ENCODE measurements at regions not wholly inside any gene's neighbourhood (a gene's known extent, or its start where the extent isn't known, plus 50 kb on each side); places are given as distances from the start of the nearest gene placed in this dataset.

DNA sequence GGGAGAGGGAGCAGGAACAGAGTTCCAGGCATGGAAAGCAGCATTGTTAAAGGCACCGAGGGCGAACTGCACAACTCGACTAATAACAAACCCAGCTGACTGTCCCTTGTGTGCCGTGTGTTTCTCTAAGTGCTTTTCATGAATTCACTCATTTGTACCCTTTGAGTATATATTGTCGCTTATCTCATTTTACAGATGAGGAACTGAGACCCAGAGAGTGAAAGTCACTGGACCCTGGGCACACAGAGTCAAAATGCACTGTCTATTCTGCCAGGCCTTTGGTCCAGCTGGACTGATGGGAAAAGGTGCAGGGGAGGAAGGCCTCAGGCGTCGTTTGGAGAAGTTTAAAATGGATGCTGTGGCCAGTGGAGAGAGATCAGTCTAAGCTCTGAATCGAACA lies 100.7 kb upstream of the GRIK3 start (continued):
- TF ChIP-seq, protein P1, sequence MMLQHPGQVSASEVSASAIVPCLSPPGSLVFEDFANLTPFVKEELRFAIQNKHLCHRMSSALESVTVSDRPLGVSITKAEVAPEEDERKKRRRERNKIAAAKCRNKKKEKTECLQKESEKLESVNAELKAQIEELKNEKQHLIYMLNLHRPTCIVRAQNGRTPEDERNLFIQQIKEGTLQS (IDR thresholded peaks at IDR 0.05) = no peak
- TF ChIP-seq TCF7L2 (IDR thresholded peaks at IDR 0.05; ENCODE audit: borderline replicate concordance, extremely low read depth, insufficient read depth, insufficient read length) = no peak
- no peak for TF ChIP-seq CBX3 (IDR thresholded peaks at IDR 0.05; ENCODE audit: low read depth)
- TF ChIP-seq FOSL1 (IDR thresholded peaks at IDR 0.05; ENCODE audit: low read depth) = no peak
- TF ChIP-seq, protein P2, sequence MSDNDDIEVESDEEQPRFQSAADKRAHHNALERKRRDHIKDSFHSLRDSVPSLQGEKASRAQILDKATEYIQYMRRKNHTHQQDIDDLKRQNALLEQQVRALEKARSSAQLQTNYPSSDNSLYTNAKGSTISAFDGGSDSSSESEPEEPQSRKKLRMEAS (IDR thresholded peaks at IDR 0.05) = no peak
- no peak for TF ChIP-seq CEBPB (IDR thresholded peaks at IDR 0.05; ENCODE audit: low read depth)

DNA sequence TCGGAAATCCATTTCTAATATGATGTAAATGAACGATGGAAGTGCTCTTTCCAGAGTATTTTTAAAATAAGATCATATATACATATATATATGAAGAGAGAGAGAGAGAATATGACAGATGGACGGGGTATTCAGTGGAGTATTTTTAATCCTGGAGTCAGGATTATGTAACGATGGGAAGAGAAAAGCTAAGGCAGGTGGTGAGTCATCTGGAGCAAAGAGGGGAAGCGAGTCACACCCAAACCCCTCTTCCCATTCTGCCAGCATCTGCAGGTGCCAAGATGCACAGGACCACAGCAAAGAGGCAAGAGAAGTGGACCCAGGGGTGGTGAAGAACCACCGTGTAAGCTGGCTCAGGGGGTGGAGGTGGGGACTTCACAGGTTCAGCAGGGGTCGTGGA lies 102.7 kb upstream of the GRIK3 start:
- ATAC-seq (no peak), DNase-seq (ENCODE audit: low read depth, low spot score) (no peak)
- H3K9me3 ChIP-seq (ENCODE audit: control insufficient read depth in 1 of 2, insufficient read depth in 1 of 2, low read depth in 1 of 2, low read length in 2 of 2) = no peaks in the 10 kb centered on the region
- TF ChIP-seq ZNF274 (IDR thresholded peaks at IDR 0.05; ENCODE audit: low read depth, low read length) (no peak), EZH2 (IDR thresholded peaks at IDR 0.05) (no peak), SP1 (IDR thresholded peaks at IDR 0.05; ENCODE audit: low read depth) (no peak), POLR2AphosphoS5 (IDR thresholded peaks at IDR 0.05; ENCODE audit: low read depth, low read length) (no peak)
- no peaks in the 10 kb centered on the region for H3K36me3 ChIP-seq (ENCODE audit: control insufficient read depth in 1 of 2, insufficient read depth in 2 of 2, low read length in 2 of 2)
- no peaks in the 10 kb centered on the region for H3K9me2 ChIP-seq (ENCODE audit: insufficient read depth)
- ChIA-PET POLR2A (no interaction called here), CTCF (interaction anchor here (1.5 kb wide), 1 partner anchor 561 kb away, joined by 3 read pairs; no protein-coding TSS in a partner anchor), RAD21 (ENCODE audit: low non-redundant PET in 1 of 2, low total read pairs in 2 of 2, uncharacterized antibody in 2 of 2, unreplicated experiment in 2 of 2) (no interaction called here)
- no peak overlapping the region for H3K27ac ChIP-seq (ENCODE audit: low read depth, low read length)
- no peaks in the 10 kb centered on the region for H4K20me1 ChIP-seq (ENCODE audit: insufficient read depth)
- BruUV-seq (replicated peaks) = no TSS peak
- no peak overlapping the region for H2AFZ ChIP-seq (ENCODE audit: low read depth, low read length, poor library complexity, severe bottlenecking)
- H3K9ac ChIP-seq (ENCODE audit: low read length) = no peak overlapping the region
- intact Hi-C loops (cut with micrococcal nuclease) = no loop called here
- H3K4me3 ChIP-seq (replicated peaks in 1 of 2; ENCODE audit: low read depth in 1 of 2, low read length in 2 of 2) = no peak overlapping the region
- H3K4me2 ChIP-seq (ENCODE audit: low read length) = no peak overlapping the region
- H3K4me1 ChIP-seq (ENCODE audit: control insufficient read depth in 1 of 2, insufficient read depth in 2 of 2, low read length in 2 of 2) = no peaks in the 10 kb centered on the region
- no peaks in the 10 kb centered on the region for H3K79me2 ChIP-seq (ENCODE audit: insufficient read depth, low read length)
- H3K27me3 ChIP-seq (ENCODE audit: insufficient read depth, low read length) = peaks cover 47% of the 10 kb centered on the region

DNA sequence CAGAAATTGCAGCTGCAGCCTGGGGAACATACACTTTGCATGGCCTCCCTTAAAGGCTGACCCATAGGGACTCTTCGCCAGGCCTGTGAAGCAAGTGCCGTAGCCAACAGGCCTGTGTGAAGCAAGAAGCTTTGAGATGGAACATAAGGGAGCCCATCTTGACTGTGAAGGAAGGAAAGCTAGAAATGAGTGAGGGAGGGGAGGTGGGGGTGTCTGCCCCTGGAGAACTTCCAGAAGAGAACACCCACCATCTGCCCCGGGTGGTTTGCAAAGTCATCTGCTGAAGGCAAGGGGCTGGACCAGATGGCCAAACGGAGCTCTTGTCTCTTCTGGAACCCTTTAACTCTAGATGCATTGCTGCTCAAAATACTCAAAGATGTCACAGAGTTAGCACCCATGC lies 103.3 kb upstream of the GRIK3 start:
- H3K79me2 ChIP-seq (ENCODE audit: insufficient read depth, low read length) = no peaks in the 10 kb centered on the region
- no TSS peak for BruUV-seq (replicated peaks)
- H3K27me3 ChIP-seq (ENCODE audit: insufficient read depth, low read length) = peaks cover 48% of the 10 kb centered on the region
- ChIA-PET CTCF (no interaction called here), RAD21 (ENCODE audit: low non-redundant PET in 1 of 2, low total read pairs in 2 of 2, uncharacterized antibody in 2 of 2, unreplicated experiment in 2 of 2) (no interaction called here), POLR2A (no interaction called here)
- no peaks in the 10 kb centered on the region for H3K4me1 ChIP-seq (ENCODE audit: control insufficient read depth in 1 of 2, insufficient read depth in 2 of 2, low read length in 2 of 2)
- no peaks in the 10 kb centered on the region for H3K9me3 ChIP-seq (ENCODE audit: control insufficient read depth in 1 of 2, insufficient read depth in 1 of 2, low read depth in 1 of 2, low read length in 2 of 2)
- H3K9me2 ChIP-seq (ENCODE audit: insufficient read depth) = no peaks in the 10 kb centered on the region
- H3K4me2 ChIP-seq (ENCODE audit: low read length) = no peak overlapping the region
- intact Hi-C loops (cut with micrococcal nuclease) = no loop called here
- no peak overlapping the region for H3K27ac ChIP-seq (ENCODE audit: low read depth, low read length)
- ATAC-seq (no peak), DNase-seq (ENCODE audit: low read depth, low spot score) (no peak)
- no peaks in the 10 kb centered on the region for H4K20me1 ChIP-seq (ENCODE audit: insufficient read depth)
- no peak overlapping the region for H3K4me3 ChIP-seq (replicated peaks in 1 of 2; ENCODE audit: low read depth in 1 of 2, low read length in 2 of 2)
- no peaks in the 10 kb centered on the region for H3K36me3 ChIP-seq (ENCODE audit: control insufficient read depth in 1 of 2, insufficient read depth in 2 of 2, low read length in 2 of 2)
- H2AFZ ChIP-seq (ENCODE audit: low read depth, low read length, poor library complexity, severe bottlenecking) = no peak overlapping the region
- no peak overlapping the region for H3K9ac ChIP-seq (ENCODE audit: low read length)
- TF ChIP-seq TCF7L2 (IDR thresholded peaks at IDR 0.05; ENCODE audit: borderline replicate concordance, extremely low read depth, insufficient read depth, insufficient read length) (no peak), ZNF274 (IDR thresholded peaks at IDR 0.05; ENCODE audit: low read depth, low read length) (no peak), EZH2phosphoT487 (IDR thresholded peaks at IDR 0.05; ENCODE audit: borderline replicate concordance) (no peak), ZFX (IDR thresholded peaks at IDR 0.05) (no peak), JUND (IDR thresholded peaks at IDR 0.05) (no peak), CBX3 (IDR thresholded peaks at IDR 0.05; ENCODE audit: low read depth) (no peak), EZH2 (IDR thresholded peaks at IDR 0.05) (no peak), SRF (IDR thresholded peaks at IDR 0.05; ENCODE audit: low read depth) (no peak), EGR1 (IDR thresholded peaks at IDR 0.05; ENCODE audit: low read depth) (no peak), FOSL1 (IDR thresholded peaks at IDR 0.05; ENCODE audit: low read depth) (no peak), SIN3A (IDR thresholded peaks at IDR 0.05; ENCODE audit: low read depth) (no peak)
- TF ChIP-seq, protein P3, sequence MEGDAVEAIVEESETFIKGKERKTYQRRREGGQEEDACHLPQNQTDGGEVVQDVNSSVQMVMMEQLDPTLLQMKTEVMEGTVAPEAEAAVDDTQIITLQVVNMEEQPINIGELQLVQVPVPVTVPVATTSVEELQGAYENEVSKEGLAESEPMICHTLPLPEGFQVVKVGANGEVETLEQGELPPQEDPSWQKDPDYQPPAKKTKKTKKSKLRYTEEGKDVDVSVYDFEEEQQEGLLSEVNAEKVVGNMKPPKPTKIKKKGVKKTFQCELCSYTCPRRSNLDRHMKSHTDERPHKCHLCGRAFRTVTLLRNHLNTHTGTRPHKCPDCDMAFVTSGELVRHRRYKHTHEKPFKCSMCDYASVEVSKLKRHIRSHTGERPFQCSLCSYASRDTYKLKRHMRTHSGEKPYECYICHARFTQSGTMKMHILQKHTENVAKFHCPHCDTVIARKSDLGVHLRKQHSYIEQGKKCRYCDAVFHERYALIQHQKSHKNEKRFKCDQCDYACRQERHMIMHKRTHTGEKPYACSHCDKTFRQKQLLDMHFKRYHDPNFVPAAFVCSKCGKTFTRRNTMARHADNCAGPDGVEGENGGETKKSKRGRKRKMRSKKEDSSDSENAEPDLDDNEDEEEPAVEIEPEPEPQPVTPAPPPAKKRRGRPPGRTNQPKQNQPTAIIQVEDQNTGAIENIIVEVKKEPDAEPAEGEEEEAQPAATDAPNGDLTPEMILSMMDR (IDR thresholded peaks at IDR 0.05 in 2 of 3, conservative IDR thresholded peaks at IDR 0.05 in 1 of 3; ENCODE audit: borderline replicate concordance in 1 of 3, insufficient read depth in 1 of 3, low read depth in 2 of 3, low read length in 2 of 3) = no peak
- TF ChIP-seq, protein P1 (IDR thresholded peaks at IDR 0.05) = no peak

Data from HCT116 (cell line).